ENCODE measurements at regions not wholly inside any gene's neighbourhood (a gene's known extent, or its start where the extent isn't known, plus 50 kb on each side); places are given as distances from the start of the nearest gene placed in this dataset.

DNA sequence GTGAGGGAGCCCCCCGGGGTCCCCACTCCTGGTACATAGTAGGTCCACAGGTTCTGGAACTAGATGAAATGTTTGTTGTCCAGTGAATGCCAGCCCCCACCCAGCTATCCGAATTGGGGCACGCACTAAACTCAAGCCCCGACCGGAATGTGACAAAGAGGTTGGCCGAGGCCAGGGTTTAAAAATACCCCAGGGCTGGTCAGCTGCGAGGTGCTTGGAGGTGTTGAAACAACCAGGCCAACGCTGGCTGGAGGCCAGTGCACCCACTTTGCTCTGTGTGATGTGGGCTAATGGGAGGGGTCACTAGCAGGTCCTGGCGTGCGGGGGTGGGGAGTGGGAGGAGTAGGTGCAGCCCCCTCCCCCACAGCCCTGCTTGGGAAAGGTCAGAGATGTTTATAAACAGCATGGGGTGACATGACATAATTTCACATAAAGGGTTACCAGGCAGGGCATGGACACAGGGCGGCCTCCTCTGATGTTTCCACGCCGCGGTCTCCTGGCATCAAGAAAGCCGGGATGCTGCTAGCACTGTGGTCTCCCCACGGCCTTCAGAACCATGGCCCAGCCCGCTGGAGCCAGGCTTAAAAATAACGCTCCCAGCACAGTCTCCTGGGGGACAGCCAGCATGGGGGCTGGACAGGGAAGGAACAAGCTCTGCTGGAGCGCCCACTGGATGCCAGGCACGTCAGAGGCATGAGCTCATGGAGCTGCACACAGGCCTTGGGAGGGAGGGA, 111.2 kb upstream of the PTPN1 start:
- Mint-ChIP-seq H3K9me3 (no peaks in the 10 kb centered on the region), H3K4me3 (no peak overlapping the region), H3K4me1 (peaks cover 16% of the 10 kb centered on the region), H3K36me3 (no peaks in the 10 kb centered on the region), H3K27me3 (ENCODE audit: low read depth) (no peaks in the 10 kb centered on the region), H3K27ac (no peak overlapping the region)
- ATAC-seq (no peak), DNase-seq (ENCODE audit: low spot score) (no peak)
- POLR2A ChIA-PET, result interaction anchor here (0.8 kb wide), 1 partner anchor 117 kb away, joined by 3 read pairs; no protein-coding TSS in a partner anchor
- TF ChIP-seq ZNF396 (CRISPR knock-in tag; IDR thresholded peaks at IDR 0.05; ENCODE audit: borderline replicate concordance), result no peak
- TF ChIP-seq ZNF138 (CRISPR knock-in tag; conservative IDR thresholded peaks at IDR 0.05), result no peak
- TF ChIP-seq HMGA2 (CRISPR knock-in tag; IDR thresholded peaks at IDR 0.05), result no peak
- peak; percentile 85 for TF ChIP-seq GABPB1 (CRISPR knock-in tag; IDR thresholded peaks at IDR 0.05)
- CTCF ChIA-PET, result interaction anchor here (0.6 to 1.7 kb wide), 2 partner anchors 63 to 208 kb away, joined by 3 to 6 read pairs; partner anchors contain the start of gene CEBPB

DNA sequence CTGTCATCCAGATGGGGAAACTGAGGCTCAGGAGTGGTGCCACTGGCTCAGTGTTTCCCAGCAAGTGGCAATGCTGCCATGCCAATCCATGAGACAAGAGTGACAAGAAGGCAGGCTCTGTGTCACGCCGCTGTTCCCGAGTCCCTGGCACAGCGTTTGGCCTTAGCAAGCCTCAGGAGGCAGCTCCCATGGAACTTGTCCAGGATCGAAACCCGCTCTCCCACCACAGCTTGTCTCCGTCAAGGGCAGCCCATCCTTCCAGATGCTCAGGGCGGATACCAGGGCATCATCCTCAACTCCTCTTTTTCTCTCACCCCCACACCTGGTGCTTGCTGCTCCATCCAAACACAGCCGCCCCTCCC, 110.6 kb upstream of the PTPN1 start:
- Mint-ChIP-seq H3K4me3 (no peak overlapping the region), H3K4me1 (peaks cover 16% of the 10 kb centered on the region), H3K36me3 (no peaks in the 10 kb centered on the region), H3K9me3 (no peaks in the 10 kb centered on the region), H3K27me3 (ENCODE audit: low read depth) (no peaks in the 10 kb centered on the region), H3K27ac (no peak overlapping the region)
- ATAC-seq (no peak), DNase-seq (ENCODE audit: low spot score) (no peak)
- TF ChIP-seq FOXJ3 (CRISPR knock-in tag; IDR thresholded peaks at IDR 0.05; ENCODE audit: borderline replicate concordance) (no peak), ZNF121 (CRISPR knock-in tag; IDR thresholded peaks at IDR 0.05) (no peak), KAT7 (CRISPR knock-in tag; IDR thresholded peaks at IDR 0.05; ENCODE audit: borderline replicate concordance) (no peak), ZNF219 (CRISPR knock-in tag; IDR thresholded peaks at IDR 0.05; ENCODE audit: borderline replicate concordance) (no peak), ZNF263 (CRISPR knock-in tag; IDR thresholded peaks at IDR 0.05; ENCODE audit: low read depth) (no peak), GRHL2 (CRISPR knock-in tag; IDR thresholded peaks at IDR 0.05; ENCODE audit: insufficient replicate concordance, severe bottlenecking) (no peak), ZNF232 (CRISPR knock-in tag; IDR thresholded peaks at IDR 0.05) (no peak), NR3C1 (CRISPR knock-in tag; conservative IDR thresholded peaks at IDR 0.05; ENCODE audit: low read depth) (no peak)
- TF ChIP-seq, protein P1, sequence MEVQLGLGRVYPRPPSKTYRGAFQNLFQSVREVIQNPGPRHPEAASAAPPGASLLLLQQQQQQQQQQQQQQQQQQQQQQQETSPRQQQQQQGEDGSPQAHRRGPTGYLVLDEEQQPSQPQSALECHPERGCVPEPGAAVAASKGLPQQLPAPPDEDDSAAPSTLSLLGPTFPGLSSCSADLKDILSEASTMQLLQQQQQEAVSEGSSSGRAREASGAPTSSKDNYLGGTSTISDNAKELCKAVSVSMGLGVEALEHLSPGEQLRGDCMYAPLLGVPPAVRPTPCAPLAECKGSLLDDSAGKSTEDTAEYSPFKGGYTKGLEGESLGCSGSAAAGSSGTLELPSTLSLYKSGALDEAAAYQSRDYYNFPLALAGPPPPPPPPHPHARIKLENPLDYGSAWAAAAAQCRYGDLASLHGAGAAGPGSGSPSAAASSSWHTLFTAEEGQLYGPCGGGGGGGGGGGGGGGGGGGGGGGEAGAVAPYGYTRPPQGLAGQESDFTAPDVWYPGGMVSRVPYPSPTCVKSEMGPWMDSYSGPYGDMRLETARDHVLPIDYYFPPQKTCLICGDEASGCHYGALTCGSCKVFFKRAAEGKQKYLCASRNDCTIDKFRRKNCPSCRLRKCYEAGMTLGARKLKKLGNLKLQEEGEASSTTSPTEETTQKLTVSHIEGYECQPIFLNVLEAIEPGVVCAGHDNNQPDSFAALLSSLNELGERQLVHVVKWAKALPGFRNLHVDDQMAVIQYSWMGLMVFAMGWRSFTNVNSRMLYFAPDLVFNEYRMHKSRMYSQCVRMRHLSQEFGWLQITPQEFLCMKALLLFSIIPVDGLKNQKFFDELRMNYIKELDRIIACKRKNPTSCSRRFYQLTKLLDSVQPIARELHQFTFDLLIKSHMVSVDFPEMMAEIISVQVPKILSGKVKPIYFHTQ (CRISPR knock-in tag; IDR thresholded peaks at IDR 0.05), result no peak
- TF ChIP-seq, protein P2, sequence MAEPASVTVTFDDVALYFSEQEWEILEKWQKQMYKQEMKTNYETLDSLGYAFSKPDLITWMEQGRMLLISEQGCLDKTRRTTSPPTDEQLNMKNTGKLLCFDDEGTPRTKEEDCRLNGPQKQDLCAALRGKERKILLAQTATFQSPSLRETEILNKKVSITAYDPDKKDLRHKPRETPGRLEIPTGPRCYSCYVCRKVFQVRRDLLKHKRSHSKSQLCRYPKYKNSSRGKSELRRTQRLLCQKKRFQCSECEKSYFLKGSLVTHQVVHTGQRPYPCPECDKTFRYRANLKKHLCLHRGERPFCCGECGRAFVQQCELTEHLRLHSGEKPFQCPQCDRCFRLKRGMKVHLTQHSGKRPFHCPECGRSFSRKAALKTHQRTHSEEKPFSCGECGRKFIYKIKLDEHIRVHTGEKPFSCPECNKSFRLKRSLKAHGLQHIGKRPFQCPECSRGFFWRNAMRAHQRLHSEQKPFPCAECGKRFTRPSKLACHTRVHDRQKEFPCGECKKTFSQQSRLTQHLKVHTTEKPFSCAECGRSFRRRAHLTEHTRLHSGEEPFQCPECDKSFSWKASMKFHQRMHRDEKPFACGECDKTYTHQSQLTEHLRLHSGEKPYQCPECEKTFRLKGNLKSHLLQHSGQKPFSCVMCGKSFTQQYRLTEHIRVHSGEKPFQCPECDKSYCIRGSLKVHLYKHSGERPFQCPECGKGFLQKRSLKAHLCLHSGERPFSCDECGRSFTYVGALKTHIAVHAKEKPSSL (CRISPR knock-in tag; conservative IDR thresholded peaks at IDR 0.05), result no peak
- CTCF ChIA-PET, result interaction anchor here (1.4 to 1.7 kb wide), 3 partner anchors 36 to 209 kb away, joined by 3 to 9 read pairs (median 6); partner anchors contain the start of gene CEBPB
- POLR2A ChIA-PET, result interaction anchor here (0.8 kb wide), 1 partner anchor 118 kb away, joined by 3 read pairs; no protein-coding TSS in a partner anchor

DNA sequence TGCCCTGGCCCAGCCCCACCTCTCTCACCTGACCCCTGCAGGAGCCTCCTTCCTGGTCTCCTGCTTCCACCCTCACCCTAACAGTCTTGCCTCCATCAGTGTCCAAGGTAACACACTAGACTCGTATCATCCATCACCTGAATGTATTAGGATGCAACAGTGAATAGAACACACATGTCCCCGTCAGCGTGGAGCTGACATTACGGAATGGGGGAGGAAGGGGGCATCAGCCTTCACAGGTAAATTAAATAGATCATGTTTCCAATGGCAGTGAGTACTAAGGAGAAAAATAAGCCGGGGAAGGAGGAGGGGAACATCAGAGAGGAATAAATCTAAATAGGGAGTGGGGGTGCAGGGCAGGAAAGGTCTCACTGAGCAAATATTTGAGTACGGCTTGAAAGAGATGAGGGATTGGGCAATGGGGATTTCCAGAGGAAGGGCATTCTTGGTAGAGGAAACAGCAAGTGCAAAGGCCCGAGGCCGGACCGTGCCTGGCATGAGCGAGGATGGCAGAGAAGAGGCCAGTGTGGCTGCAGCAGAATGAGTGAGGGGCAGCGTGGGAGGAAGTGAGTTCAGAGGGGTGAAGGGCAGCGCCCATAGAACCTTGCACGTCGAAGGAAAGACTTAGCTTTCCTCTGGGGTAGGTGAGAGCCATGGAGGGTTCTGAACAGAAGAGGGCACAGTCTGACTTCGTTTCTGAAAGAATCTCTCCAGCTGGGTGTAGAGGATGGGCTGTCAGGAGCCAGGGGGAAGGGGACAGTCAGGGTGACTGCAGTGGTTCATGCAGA, 110.1 kb upstream of the PTPN1 start:
- H3K27ac Mint-ChIP-seq, result no peak overlapping the region
- POLR2A ChIA-PET, result interaction anchor here (0.8 kb wide), 1 partner anchor 118 kb away, joined by 3 read pairs; no protein-coding TSS in a partner anchor
- peak; percentile 35; the same call in 1 of the 2 replicates for ATAC-seq

More for the DNA sequence above, 110.1 kb upstream of the PTPN1 start:
- no peak for DNase-seq (ENCODE audit: low spot score)
- peaks cover 16% of the 10 kb centered on the region for H3K4me1 Mint-ChIP-seq
- CTCF ChIA-PET, result interaction anchor here (0.9 to 1.7 kb wide), 13 partner anchors 12 to 221 kb away, joined by 3 to 9 read pairs (median 3); partner anchors contain the start of gene CEBPB
- no peak overlapping the region for H3K4me3 Mint-ChIP-seq
- H3K9me3 Mint-ChIP-seq, result no peaks in the 10 kb centered on the region
- no peaks in the 10 kb centered on the region for H3K27me3 Mint-ChIP-seq (ENCODE audit: low read depth)
- H3K36me3 Mint-ChIP-seq, result no peaks in the 10 kb centered on the region
- TF ChIP-seq GABPB1 (CRISPR knock-in tag; IDR thresholded peaks at IDR 0.05) (peak; percentile 65), FOXJ3 (CRISPR knock-in tag; IDR thresholded peaks at IDR 0.05; ENCODE audit: borderline replicate concordance) (no peak)
- TF ChIP-seq, protein P3, sequence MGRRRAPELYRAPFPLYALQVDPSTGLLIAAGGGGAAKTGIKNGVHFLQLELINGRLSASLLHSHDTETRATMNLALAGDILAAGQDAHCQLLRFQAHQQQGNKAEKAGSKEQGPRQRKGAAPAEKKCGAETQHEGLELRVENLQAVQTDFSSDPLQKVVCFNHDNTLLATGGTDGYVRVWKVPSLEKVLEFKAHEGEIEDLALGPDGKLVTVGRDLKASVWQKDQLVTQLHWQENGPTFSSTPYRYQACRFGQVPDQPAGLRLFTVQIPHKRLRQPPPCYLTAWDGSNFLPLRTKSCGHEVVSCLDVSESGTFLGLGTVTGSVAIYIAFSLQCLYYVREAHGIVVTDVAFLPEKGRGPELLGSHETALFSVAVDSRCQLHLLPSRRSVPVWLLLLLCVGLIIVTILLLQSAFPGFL (CRISPR knock-in tag; IDR thresholded peaks at IDR 0.05; ENCODE audit: borderline replicate concordance), result 0 out of 2 replicates have a peak, but pooled peaks have one; percentile 28

Measured in WTC11 (cell line).